ENCODE measurements at regions not wholly inside any gene's neighbourhood (a gene's known extent, or its start where the extent isn't known, plus 50 kb on each side); places are given as distances from the start of the nearest gene placed in this dataset.

- TF ChIP-seq CTCF (conservative IDR thresholded peaks at IDR 0.05) = no peak
- H3K27ac ChIP-seq (ENCODE audit: insufficient read length, low read depth, low read length) = no peak overlapping the region
- WGBS (ENCODE audit: extremely low coverage, insufficient read length, low lambda C conversion rate) = no CpG with 5 or more reads among the region's 3 CpGs
Observed at GRCh38 chr5:137565450-137565849, 66.3 kb upstream of the SPOCK1 start.

More at GRCh38 chr5:137565450-137565849, 66.3 kb upstream of the SPOCK1 start:
- Mint-ChIP-seq H3K4me1 (peaks cover 15 to 17% of the 10 kb centered on the region in 2 experiments), H3K27ac (no peak overlapping the region), H3K36me3 (ENCODE audit: insufficient read depth in 1 of 3, low read depth in 3 of 3) (no peaks in the 10 kb centered on the region), H3K9me3 (no peaks in the 10 kb centered on the region), H3K4me3 (no peak overlapping the region), H3K27me3 (ENCODE audit: low read depth) (peaks cover 2% of the 10 kb centered on the region)
- Histone ChIP-seq H3K27me3 (ENCODE audit: insufficient read depth, low read length) (no peaks in the 10 kb centered on the region), H3K23ac (ENCODE audit: insufficient read length, low read depth, low read length) (no peak overlapping the region), H3K4me1 (ENCODE audit: insufficient read depth, low read length) (no peaks in the 10 kb centered on the region), H3K4ac (ENCODE audit: low read depth, low read length) (no peak overlapping the region), H3K9me3 (ENCODE audit: control insufficient read depth, low read depth, low read length) (no peaks in the 10 kb centered on the region), H4K20me1 (ENCODE audit: control insufficient read depth, insufficient read depth, insufficient read length) (no peaks in the 10 kb centered on the region), H2BK5ac (ENCODE audit: insufficient read length, low read length) (no peak overlapping the region), H3K9ac (ENCODE audit: extremely low read depth, insufficient read length, low read length) (no peak overlapping the region), H3K79me2 (ENCODE audit: insufficient read depth, low read length) (no peaks in the 10 kb centered on the region), H3K79me1 (ENCODE audit: insufficient read depth, low read depth, low read length, poor library complexity, severe bottlenecking) (no peaks in the 10 kb centered on the region), H4K91ac (ENCODE audit: insufficient read length, low read depth, low read length) (no peak overlapping the region), H4K8ac (replicated peaks; ENCODE audit: insufficient read length, low read depth, low read length) (no peak overlapping the region), H3K23me2 (ENCODE audit: insufficient read length, low read depth, low read length, poor library complexity, severe bottlenecking) (no peaks in the 10 kb centered on the region), H2BK20ac (ENCODE audit: low read depth, low read length, poor library complexity, severe bottlenecking) (no peak overlapping the region), H2BK12ac (ENCODE audit: insufficient read length, low read depth, low read length) (no peak overlapping the region), H4K5ac (ENCODE audit: insufficient read length, low read depth, low read length) (no peak overlapping the region), H3K56ac (ENCODE audit: insufficient read length, low read depth, low read length) (no peak overlapping the region), H2AFZ (ENCODE audit: low read length) (no peak overlapping the region), H2AK5ac (ENCODE audit: insufficient read length, low read length) (no peak overlapping the region), H2BK120ac (ENCODE audit: low read depth, low read length, poor library complexity, severe bottlenecking) (no peak overlapping the region), H2BK15ac (ENCODE audit: low read depth, low read length) (no peak overlapping the region), H3T11ph (ENCODE audit: low read length) (no peak overlapping the region), H3K14ac (ENCODE audit: insufficient read depth, low read length) (no peak overlapping the region), H3K18ac (ENCODE audit: insufficient read length, low read depth, low read length) (no peak overlapping the region), H3K4me2 (ENCODE audit: insufficient read depth, insufficient read length, low read length) (no peak overlapping the region)
- no peak for DNase-seq

Data from H9 (cell line).